COR-L47 (cell line): ENCODE measurements at regions not wholly inside any gene's neighbourhood (a gene's known extent, or its start where the extent isn't known, plus 50 kb on each side); places are given as distances from the start of the nearest gene placed in this dataset.
"Not testable (repeated sequence)": the region's sequence is repeated elsewhere in the genome, so short reads cannot be mapped to it uniquely, and the experiment has no call there.

ENCODE experiments used
- DNase-seq: peaks from one replicate; lab custom pipeline; 2025; lab: John Stamatoyannopoulos, UW

GRCh38 chr18:4765401-4765800, 310.3 kb upstream of the DLGAP1 start:
- DNase-seq: no peak

DNA sequence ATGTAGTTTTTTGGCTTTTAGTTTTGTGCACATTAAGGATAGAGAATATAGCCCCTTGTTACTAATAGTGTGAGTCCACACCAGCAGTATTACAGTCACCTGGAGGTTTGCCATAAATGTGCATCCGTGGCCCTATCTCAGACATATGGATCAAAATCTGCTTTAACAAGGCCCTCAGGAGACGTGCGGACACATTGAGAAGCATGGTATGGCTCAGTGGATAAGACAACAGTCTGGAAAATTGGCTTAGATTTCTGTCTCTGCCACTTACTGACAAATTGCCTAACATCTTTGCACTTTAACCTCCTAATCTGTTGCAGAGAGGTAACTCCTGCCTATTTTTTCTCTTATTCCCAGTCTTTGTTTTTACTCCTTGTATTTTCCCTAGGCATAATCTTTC, 307.2 kb upstream of the DLGAP1 start:
- no peak for DNase-seq

DNA sequence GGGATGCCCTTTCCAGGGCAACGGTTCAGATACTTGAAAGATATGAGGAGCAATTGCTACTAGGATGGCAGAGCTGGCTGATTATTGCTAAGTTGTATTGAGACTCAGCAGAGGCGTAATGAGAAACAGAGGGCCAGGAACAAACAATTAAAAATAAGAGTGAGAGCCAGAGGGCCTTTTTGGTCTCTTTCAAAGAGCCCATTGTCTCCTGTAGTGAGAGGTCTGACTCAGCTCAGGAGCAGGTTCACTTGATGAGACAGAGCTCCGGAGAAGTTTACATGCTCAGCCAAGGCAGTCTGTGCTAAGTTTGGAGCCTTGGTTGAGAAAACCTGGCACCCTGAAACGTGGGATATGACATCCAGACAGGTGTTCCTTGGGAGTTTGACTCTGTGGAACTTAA, 303.9 kb upstream of the DLGAP1 start:
- DNase-seq: no peak

- DNase-seq: no peak
Measured at GRCh38 chr18:4755848-4756247, 300.7 kb upstream of the DLGAP1 start.

DNA sequence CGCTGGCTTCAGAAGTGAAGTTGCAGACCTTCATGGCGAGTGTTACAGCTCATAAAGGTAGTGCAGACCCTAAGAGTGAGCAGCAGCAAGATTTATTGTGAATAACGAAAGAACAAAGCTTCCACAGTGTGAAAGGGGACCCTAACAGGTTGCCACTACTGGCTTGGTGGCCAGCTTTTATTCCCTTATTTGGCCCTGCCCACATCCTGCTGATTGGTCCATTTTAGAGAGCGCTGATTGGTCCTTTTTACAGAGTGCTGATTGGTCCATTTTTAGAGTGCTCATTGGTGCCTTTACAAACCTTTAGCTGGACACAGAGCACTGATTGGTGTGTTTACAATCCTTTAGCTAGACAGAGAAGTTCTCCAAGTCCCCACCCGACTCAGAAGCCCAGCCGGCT, 298.0 kb upstream of the DLGAP1 start:
- DNase-seq: not testable (repeated sequence)

- no peak for DNase-seq
Measured at GRCh38 chr18:4751523-4751922, 296.4 kb upstream of the DLGAP1 start.

DNA sequence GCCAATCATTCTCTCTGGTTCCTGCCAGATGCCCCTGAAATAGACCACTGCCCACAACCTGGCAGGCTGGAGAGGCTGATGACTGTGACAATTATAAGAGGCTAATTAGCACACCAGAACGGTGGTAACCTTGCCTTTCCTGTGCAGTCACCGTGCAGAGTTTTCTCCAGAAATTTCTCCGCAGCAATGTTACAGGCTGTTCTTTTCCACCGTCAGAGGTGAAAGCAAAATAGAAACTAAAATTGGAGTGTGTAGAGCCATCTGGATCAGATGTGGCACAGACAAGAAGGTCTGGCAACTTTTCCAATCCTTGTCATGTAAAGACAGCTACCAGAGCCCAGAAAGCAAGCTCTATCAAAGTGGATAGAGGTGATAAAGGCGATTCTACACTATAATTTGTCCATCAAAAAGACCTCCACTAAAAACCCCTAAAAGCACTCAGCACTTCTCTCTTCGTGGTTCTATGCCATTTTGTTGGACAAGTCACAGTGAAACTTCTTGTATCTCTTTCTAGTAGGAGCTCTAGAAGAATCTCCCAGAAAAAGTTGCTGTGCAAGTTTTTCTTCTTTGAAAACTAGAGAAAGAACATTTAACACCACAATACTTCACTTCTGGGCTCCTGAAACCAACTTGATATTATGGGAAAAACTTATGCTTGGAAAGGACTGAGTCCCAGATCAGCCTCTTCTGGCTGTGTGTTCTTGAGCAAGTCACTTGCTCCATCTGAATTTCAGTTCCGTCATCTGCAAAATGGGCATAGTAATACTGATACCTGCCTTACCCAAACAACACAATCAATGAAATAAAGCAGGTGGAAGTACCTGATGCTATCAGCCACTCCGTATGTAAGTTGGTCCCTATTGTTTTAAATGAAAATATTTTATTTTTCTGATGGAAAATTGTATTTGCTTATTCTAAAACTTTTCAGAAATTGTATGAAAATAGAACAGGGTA, 295.6 kb upstream of the DLGAP1 start:
- no peak for DNase-seq

DNA sequence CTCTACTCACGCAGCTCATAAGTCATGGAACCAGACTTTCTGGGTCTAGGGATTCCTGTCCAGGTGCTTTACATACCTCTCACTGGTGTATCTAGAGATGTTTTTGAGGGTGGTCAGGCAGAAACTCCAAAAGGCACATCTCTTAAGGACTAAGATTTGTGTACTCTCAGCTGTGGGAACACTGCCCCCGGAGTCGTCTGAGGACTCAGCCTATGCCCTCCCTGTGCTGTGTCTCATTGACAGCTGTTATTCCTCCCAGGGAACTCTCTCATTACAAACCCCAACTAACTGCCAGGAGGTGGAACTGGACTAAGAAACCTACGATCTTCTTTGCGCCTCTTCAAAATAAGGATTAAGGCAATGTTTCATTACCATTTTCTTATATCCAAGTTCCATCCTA, 293.9 kb upstream of the DLGAP1 start:
- DNase-seq: no peak

DNA sequence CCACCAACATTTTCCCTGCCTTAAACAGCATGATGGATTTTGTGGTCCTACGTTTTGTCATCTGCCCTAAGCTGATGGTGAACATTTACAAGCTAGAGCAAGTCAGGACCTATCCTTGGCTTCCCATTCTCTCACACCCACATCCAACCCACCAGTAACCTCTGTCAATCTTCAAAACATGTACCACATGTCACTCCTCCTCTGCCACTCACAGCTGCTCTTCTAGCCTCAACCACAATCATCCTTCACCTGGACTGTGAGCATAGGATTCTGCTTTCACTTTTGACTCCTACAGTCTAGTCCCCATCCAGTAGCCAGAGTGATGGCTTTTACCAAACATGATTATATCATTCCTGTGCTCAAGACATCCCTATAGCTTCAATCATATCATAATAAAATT, 279.8 kb upstream of the DLGAP1 start:
- DNase-seq: no peak

GRCh38 chr18:4734021-4734420, 278.9 kb upstream of the DLGAP1 start:
- no peak for DNase-seq

DNA sequence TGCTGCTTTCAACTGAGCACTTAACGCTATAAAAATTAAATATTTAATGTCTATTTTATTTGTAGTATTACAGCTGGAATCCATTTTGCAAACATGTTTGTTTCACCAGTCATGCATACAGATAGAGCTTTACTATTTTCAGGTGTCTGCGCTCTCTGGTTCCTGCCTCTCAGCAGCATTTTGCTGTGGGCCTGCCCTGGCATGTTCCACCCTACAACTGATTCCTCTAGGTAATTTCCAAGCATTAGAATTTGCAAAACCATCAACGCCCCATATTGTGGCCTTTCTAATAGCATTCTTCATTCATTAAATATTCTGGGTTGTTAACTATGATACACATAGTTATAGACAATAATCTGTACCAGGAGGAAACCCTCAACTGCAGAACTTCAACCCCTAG, 266.4 kb upstream of the DLGAP1 start:
- no peak for DNase-seq

GRCh38 chr18:4720518-4720917, 265.4 kb upstream of the DLGAP1 start:
- no peak for DNase-seq

GRCh38 chr18:4705894-4706293, 250.8 kb upstream of the DLGAP1 start:
- no peak for DNase-seq

DNA sequence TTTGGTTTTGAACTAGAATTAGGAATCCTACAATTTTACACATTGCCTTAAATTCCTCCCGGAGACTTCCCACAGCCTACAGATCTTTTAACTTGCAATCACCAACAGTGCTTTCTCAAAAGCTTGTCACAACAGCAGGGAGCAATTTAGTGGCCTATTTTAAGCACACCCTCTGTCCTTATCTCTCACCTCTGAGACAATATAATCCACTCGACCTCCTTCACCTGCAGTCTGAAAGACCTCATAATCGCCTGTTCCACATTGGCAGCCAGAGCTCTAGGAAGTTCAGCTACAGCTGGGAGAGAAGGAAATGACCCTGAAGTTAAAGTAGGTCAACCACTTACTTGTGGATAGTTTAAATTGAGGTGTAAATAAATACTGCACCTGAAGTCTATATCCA, 249.7 kb upstream of the DLGAP1 start:
- no peak for DNase-seq

DNA sequence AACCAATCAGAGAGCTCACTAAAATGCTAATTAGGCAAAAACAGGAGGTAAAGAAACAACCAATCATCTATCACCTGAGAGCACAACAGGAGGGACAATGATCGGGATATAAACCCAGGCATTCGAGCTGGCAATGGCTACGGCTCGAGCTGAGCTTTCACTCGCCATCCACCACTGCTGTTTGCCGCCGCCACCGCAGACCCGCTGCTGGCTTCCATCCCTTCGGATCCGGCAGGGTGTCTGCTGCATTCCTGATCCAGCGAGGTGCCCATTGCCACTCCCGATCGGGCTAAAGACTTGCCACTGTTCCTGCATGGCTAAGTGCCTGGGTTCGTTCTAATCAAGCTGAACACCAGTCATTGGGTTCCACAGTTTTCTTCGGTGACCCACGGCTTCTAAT, 236.7 kb upstream of the DLGAP1 start:
- no peak for DNase-seq

DNA sequence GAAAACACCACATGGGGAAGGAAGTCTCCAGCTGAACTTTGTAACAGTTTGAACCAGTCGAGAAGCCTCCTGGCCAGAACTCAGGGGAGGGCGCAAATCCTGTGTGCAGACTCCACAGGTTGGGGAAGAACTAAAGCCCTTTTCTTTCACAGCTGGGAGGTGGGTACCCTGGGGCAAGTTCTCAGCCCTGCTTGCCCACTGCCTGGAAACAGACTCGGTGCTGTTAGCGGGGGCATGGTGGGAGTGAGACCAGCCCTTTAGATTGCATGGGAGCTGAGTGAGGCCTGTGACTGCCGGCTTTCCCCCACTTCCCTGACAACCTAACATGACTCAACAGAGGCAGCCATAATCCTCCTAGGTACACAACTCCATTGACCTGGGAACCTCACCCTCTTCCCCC, 223.6 kb upstream of the DLGAP1 start:
- DNase-seq: not testable (repeated sequence)

DNA sequence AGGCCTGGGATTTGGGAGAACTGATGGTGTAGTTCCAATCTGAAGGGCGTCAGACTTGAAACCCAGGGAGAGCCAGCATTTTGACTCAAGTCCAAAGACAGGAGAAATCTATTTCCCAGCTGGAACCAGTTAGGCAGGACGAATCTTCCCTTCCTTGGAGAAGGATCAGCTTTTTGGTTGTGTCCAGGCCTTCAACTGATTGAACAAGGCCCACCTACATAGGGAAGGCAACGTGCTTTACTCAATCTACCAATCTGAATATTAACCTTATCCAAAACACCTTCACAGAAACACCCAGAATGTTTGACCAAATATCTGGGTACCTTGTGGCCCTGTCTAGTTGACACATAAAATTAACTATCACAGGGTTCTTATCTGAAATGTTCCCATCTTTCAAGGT, 221.9 kb upstream of the DLGAP1 start:
- DNase-seq: no peak

GRCh38 chr18:4672162-4672561, 217.1 kb upstream of the DLGAP1 start:
- DNase-seq: no peak

- DNase-seq: no peak
Measured at GRCh38 chr18:4658804-4659203, 203.7 kb upstream of the DLGAP1 start.

- no peak for DNase-seq
Measured at GRCh38 chr18:4653418-4653817, 198.3 kb upstream of the DLGAP1 start.

GRCh38 chr18:4641771-4642368, 186.8 kb upstream of the DLGAP1 start:
- no peak for DNase-seq

DNA sequence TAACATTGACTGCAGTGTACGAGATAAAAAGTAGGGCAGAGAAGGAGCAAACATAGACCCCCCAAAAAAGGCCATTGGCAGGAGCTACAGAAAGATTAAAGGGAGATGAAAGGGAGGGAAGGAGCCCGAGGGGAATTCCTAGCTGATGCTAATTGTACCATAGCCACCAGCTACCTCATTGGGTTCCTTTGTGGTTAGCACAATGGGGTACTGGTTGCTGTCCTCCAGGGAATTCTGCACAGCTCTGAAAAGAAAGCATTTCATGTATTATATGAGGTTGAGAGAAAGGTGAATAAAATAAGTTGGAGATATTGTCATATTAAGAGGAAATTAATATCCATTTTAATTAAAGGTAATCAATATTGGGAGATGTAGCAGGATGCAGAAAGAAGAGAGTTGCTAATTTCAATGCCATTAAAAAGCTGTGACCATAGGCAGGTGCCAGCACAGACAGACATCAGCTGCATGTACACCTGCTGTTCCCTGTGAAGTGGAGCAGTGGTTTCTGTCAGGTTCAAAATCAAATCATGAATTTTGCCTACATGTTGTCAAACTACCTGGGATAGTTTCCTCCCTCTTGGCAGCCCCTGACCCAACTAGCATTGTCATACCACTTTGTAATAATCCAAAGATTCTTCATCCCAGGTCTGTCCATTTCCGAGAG, 185.4 kb upstream of the DLGAP1 start:
- no peak for DNase-seq
